Neural crest cell (in vitro differentiated cells): ENCODE measurements at regions not wholly inside any gene's neighbourhood (a gene's known extent, or its start where the extent isn't known, plus 50 kb on each side); places are given as distances from the start of the nearest gene placed in this dataset.
A peak's percentile ranks its signal among the peaks of the same experiment; 100 is the strongest.

Experiments
- DNase-seq: peaks from one replicate; pipeline ENCODE4 v3.0.0; 2021; ENCODE audit warnings: low read depth, mixed read lengths, low spot score
- H3K27ac Mint-ChIP-seq: one replicate; pipeline ENCODE4 v1.8.0; 2021; ENCODE audit warnings: mild to moderate bottlenecking, mixed read lengths; ENCODE audit not compliant: unreplicated experiment
- H3K27me3 Mint-ChIP-seq: 2 replicates; pipeline ENCODE4 v1.8.0; 2021; ENCODE audit warnings: low read depth, mild to moderate bottlenecking, mixed read lengths
- H3K36me3 Mint-ChIP-seq: 2 replicates; pipeline ENCODE4 v1.8.0; 2021; ENCODE audit warnings: low read depth, mild to moderate bottlenecking, mixed read lengths
- H3K4me1 Mint-ChIP-seq: 2 replicates; pipeline ENCODE4 v1.8.0; 2021; ENCODE audit warnings: mixed read lengths
- H3K4me3 Mint-ChIP-seq: one replicate; pipeline ENCODE4 v1.8.0; 2021; ENCODE audit warnings: mild to moderate bottlenecking, mixed read lengths
- H3K9me3 Mint-ChIP-seq: 2 replicates; pipeline ENCODE4 v1.8.0; 2021; ENCODE audit warnings: mixed read lengths
- TF ChIP-seq, protein P1 (sequence below): fragments of 200-600 bp; sonication (generic); conservative IDR thresholded peaks from 2 replicates; pipeline ENCODE4 v1.5.0; 2021; ENCODE audit warnings: antibody characterized with exemption, mild to moderate bottlenecking

DNA sequence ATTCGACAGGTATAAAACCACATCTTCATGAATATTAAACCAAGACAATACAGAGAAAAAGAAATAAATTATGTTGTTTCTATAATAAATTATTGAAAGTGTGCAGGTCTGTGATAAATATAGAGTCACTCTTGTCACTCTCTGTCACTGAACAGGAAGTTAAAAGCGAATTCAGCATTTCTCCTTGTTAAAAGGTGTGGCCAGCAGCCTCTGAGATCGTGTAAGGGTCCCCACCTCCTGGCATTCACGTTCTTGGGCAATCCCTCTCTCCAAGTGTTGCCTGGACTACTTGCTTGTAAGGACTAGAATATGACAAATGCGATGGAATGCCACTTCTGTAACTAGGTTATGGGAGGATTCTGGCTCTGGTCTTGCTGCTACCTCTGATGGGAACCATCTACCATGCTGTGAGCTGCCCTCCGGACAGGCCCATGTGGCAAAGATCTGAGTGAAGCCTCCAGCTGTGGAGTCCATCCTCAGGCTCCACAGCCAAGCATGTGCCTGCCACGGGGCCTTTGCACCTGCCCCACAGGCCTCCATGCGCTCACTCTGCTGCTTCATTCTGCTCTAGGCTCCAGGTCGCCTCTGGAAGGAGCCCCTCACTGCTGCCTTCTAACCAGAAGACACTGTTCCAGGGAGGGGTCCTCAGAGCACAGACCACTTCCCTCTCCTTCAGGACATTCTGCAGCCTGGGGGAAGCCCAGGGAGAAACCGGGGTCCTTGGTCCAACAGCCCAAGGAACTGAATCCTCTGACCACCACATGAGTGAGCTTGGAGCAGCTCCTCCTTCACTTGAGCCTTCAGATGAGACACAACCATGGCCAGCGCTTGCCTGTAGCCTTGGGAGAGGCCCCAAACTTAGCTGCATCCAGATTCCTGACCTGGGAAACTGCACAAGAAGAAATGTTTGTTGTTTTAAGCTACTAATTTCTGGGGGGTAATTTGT is 202.9 kb upstream of the HDAC4 start:
- DNase-seq, result no peak
- Mint-ChIP-seq H3K27me3 (no peaks in the 10 kb centered on the region), H3K27ac (no peak overlapping the region), H3K36me3 (no peaks in the 10 kb centered on the region), H3K4me1 (peaks cover 23% of the 10 kb centered on the region), H3K4me3 (no peak overlapping the region), H3K9me3 (no peaks in the 10 kb centered on the region)
- TF ChIP-seq, protein P1, sequence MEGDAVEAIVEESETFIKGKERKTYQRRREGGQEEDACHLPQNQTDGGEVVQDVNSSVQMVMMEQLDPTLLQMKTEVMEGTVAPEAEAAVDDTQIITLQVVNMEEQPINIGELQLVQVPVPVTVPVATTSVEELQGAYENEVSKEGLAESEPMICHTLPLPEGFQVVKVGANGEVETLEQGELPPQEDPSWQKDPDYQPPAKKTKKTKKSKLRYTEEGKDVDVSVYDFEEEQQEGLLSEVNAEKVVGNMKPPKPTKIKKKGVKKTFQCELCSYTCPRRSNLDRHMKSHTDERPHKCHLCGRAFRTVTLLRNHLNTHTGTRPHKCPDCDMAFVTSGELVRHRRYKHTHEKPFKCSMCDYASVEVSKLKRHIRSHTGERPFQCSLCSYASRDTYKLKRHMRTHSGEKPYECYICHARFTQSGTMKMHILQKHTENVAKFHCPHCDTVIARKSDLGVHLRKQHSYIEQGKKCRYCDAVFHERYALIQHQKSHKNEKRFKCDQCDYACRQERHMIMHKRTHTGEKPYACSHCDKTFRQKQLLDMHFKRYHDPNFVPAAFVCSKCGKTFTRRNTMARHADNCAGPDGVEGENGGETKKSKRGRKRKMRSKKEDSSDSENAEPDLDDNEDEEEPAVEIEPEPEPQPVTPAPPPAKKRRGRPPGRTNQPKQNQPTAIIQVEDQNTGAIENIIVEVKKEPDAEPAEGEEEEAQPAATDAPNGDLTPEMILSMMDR, result no peak

DNA sequence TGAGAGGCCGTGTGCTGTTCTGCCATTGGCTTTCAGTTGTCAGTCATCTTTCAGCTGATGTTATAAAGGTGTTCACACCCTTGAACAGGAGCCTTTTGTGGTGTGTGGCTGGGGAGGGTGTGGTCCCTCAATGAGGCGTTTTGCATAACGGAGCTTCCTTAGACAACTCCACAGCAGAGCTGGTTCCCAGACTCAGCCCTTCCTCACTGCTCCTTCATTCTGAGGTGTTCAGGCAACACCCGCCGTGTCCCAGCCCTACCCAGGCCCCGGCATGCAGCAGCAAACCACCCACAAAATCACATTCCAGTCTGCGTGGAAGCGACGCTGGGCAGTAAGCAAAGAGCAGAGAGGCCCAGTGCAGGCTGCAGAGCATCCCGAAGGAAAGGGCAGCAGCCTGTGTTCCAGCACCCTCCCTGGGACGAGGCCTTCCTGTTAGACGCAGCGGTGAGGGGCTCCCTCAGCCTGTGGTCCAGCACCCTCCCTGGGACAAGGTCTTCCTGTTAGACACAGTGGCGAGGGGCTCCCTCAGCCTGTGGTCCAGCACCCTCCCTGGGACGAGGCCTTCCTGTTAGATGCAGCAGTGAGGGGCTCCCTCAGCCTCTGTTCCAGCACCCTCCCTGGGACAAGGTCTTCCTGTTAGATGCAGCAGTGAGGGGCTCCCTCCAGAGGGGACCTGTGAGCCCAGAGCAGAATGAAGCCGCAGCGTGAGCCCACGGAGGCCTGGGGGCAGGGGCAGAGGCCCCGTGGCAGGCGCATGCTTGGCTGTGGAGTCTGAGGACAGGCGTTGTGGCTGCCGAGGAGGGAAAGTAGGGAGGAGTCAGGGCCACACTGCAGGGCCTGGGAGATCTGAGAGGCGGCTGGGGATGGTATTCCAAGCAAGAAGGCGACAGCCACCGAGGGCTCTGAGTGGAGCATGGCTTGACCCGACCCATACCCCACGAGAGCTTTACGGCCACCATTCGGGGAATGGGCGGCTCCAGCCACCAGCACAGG is 201.8 kb upstream of the HDAC4 start:
- no peaks in the 10 kb centered on the region for H3K9me3 Mint-ChIP-seq
- H3K4me1 Mint-ChIP-seq, result peaks cover 12% of the 10 kb centered on the region
- no peak overlapping the region for H3K4me3 Mint-ChIP-seq
- H3K36me3 Mint-ChIP-seq, result no peaks in the 10 kb centered on the region
- no peaks in the 10 kb centered on the region for H3K27me3 Mint-ChIP-seq
- TF ChIP-seq, protein P1, result no peak
- H3K27ac Mint-ChIP-seq, result peak overlapping the region; percentile 19
- no peak for DNase-seq

DNA sequence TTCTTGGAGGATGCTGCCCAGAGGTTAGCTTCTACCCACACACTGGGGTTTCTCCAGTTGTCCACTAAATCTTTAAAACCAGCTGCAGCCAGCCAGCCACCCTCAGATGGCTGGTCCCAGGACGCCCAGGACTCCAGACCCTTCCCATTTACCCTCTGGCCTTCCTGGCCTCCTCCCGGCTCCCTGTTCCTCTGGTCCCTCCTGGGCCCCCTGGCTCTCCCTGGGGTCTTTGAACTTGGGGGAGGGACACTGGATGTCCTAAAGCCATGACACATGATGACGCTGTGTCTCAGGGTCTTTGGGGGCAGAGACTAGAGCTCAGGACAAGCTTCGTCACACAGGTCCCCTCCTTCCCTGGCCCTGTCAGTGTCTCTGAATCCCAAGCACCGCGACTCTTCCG is 201.1 kb upstream of the HDAC4 start:
- Mint-ChIP-seq H3K27me3 (no peaks in the 10 kb centered on the region), H3K4me3 (no peak overlapping the region), H3K27ac (no peak overlapping the region), H3K9me3 (no peaks in the 10 kb centered on the region), H3K36me3 (no peaks in the 10 kb centered on the region), H3K4me1 (peaks cover 9% of the 10 kb centered on the region)
- no peak for DNase-seq
- TF ChIP-seq, protein P1, result no peak

GRCh38 chr2:239601201-239601851 is 200.5 kb upstream of the HDAC4 start:
- peak overlapping the region; percentile 6 for H3K27ac Mint-ChIP-seq
- H3K4me1 Mint-ChIP-seq, result peaks cover 10% of the 10 kb centered on the region
- H3K36me3 Mint-ChIP-seq, result no peaks in the 10 kb centered on the region
- H3K9me3 Mint-ChIP-seq, result no peaks in the 10 kb centered on the region
- no peak overlapping the region for H3K4me3 Mint-ChIP-seq
- no peak for DNase-seq
- no peaks in the 10 kb centered on the region for H3K27me3 Mint-ChIP-seq
- TF ChIP-seq, protein P1, result no peak

- Mint-ChIP-seq H3K4me3 (no peak overlapping the region), H3K27ac (no peak overlapping the region), H3K36me3 (no peaks in the 10 kb centered on the region), H3K9me3 (no peaks in the 10 kb centered on the region), H3K27me3 (no peaks in the 10 kb centered on the region), H3K4me1 (peaks cover 16% of the 10 kb centered on the region)
- TF ChIP-seq, protein P1, result no peak
- no peak for DNase-seq
These were observed 199.8 kb upstream of the HDAC4 start for GRCh38 chr2:239600650-239601049.
